ENCODE measurements at regions not wholly inside any gene's neighbourhood (a gene's known extent, or its start where the extent isn't known, plus 50 kb on each side); places are given as distances from the start of the nearest gene placed in this dataset.

- no peak for TF ChIP-seq KDM1A (IDR thresholded peaks at IDR 0.05)
- TF ChIP-seq CTCF (IDR thresholded peaks at IDR 0.05 in 2 of 3, conservative IDR thresholded peaks at IDR 0.05 in 1 of 3; ENCODE audit: insufficient read depth in 2 of 3, low read depth in 1 of 3, low read length in 3 of 3) = peak in 1 of 3 experiments; percentile 46; a peak in 3 of 6 replicates
- TF ChIP-seq KAT8 (IDR thresholded peaks at IDR 0.05; ENCODE audit: low read depth) = no peak
- TF ChIP-seq PREB (CRISPR knock-in tag; IDR thresholded peaks at IDR 0.05) = no peak
- TF ChIP-seq JUNB (CRISPR knock-in tag; conservative IDR thresholded peaks at IDR 0.05) = no peak
- no peak for TF ChIP-seq HOMEZ (CRISPR knock-in tag; IDR thresholded peaks at IDR 0.05)
Measured at GRCh38 chr13:37473035-37473434, 125.5 kb downstream of the POSTN start.
